ENCODE measurements at regions not wholly inside any gene's neighbourhood (a gene's known extent, or its start where the extent isn't known, plus 50 kb on each side); places are given as distances from the start of the nearest gene placed in this dataset.

- CTCF ChIA-PET (ENCODE audit: partially characterized antibody), result interaction anchor here (0.7 to 1.2 kb wide), 2 partner anchors 119 to 321 kb away, joined by 3 read pairs; no protein-coding TSS in a partner anchor
- H3K9ac ChIP-seq (replicated peaks in 1 of 4; ENCODE audit: extremely low read depth in 1 of 4, low read depth in 3 of 4, low read length in 3 of 4), result 0 out of 7 replicates have a peak overlapping the region, but pooled peaks of 1 of the 4 experiments have one; percentile 28
- H3K14ac ChIP-seq (ENCODE audit: insufficient read length), result no peak overlapping the region
- H3K4me1 ChIP-seq (replicated peaks in 1 of 4; ENCODE audit: control insufficient read depth in 3 of 4, insufficient read depth in 4 of 4, low read length in 3 of 4), result peaks cover 0 to 4% (median 0%) of the 10 kb centered on the region in 4 experiments; a peak in 3 of 7 replicates
- no peak for TF ChIP-seq CREB1 (IDR thresholded peaks at IDR 0.05)
- no peak for TF ChIP-seq EGR1 (IDR thresholded peaks at IDR 0.05; ENCODE audit: borderline replicate concordance, low read depth, low read length)
- no peak for TF ChIP-seq BCL11A (IDR thresholded peaks at IDR 0.05; ENCODE audit: low read depth in 2 of 2, low read length in 2 of 2)
- TF ChIP-seq ATF3 (IDR thresholded peaks at IDR 0.05; ENCODE audit: insufficient read depth, low read depth, low read length), result no peak
- TF ChIP-seq CEBPB (IDR thresholded peaks at IDR 0.05; ENCODE audit: low read depth, low read length), result no peak
- FAIRE-seq, result no peak
- no peak overlapping the region for H2AFZ ChIP-seq (ENCODE audit: low read length)
- POLR2A ChIA-PET (ENCODE audit: partially characterized antibody), result no interaction called here
- H2AK5ac ChIP-seq (ENCODE audit: low read depth, low read length), result no peak overlapping the region
- peaks cover 6% of the 10 kb centered on the region; the same call in 1 of the 2 replicates for H3K79me1 ChIP-seq (ENCODE audit: low read depth, low read length)
- no peak for DNase-seq (ENCODE audit: low read depth in 1 of 2, low spot score in 2 of 2)
- peaks cover 3% of the 10 kb centered on the region; the same call in 1 of the 2 replicates for H3K23me2 ChIP-seq (ENCODE audit: low read depth, low read length)
- no peak overlapping the region for H2BK15ac ChIP-seq (ENCODE audit: low read length)
- no peaks in the 10 kb centered on the region for H3K9me3 ChIP-seq (ENCODE audit: insufficient read depth in 2 of 2, low read depth in 1 of 2, low read length in 1 of 2)
- H2BK120ac ChIP-seq (replicated peaks; ENCODE audit: low read depth, low read length), result no peak overlapping the region
- no peak overlapping the region for H3K27ac ChIP-seq (ENCODE audit: low read depth, low read length)
- H3K79me2 ChIP-seq (ENCODE audit: control insufficient read depth in 1 of 2, insufficient read depth in 2 of 2, low read length in 2 of 2), result peaks cover 25 to 69% of the 10 kb centered on the region in 2 experiments
- H4K20me1 ChIP-seq (replicated peaks in 1 of 2; ENCODE audit: control insufficient read depth in 1 of 2, insufficient read depth in 2 of 2, low read length in 2 of 2), result peaks cover 7 to 9% of the 10 kb centered on the region in 2 experiments
- WGBS, 2 experiments (ENCODE audit: extremely low coverage in 1 of 2, insufficient coverage in 1 of 2, insufficient read length in 1 of 2, insufficient replicate concordance in 2 of 2, low coverage in 1 of 2, low lambda C conversion rate in 2 of 2, missing lambda C conversion rate in 1 of 2), result 90% methylated on average over 10 of the region's 10 CpGs; no CpG with 5 or more reads in 1 of the 2 experiments
- H4K8ac ChIP-seq (ENCODE audit: extremely low read depth, insufficient read depth, low read length), result no peak overlapping the region
- H4K5ac ChIP-seq (ENCODE audit: insufficient read length, low read depth, low read length), result no peak overlapping the region
- H3K4me2 ChIP-seq (ENCODE audit: insufficient read depth in 1 of 2, low read depth in 2 of 2, low read length in 2 of 2), result no peak overlapping the region
- no peak overlapping the region for H4K91ac ChIP-seq (replicated peaks; ENCODE audit: insufficient read length, low read length)
- no peaks in the 10 kb centered on the region for H3K27me3 ChIP-seq (replicated peaks in 1 of 4; ENCODE audit: control insufficient read depth in 3 of 4, extremely low read depth in 1 of 4, insufficient read depth in 3 of 4, low read length in 3 of 4)
- no peak overlapping the region for H3K4ac ChIP-seq (replicated peaks; ENCODE audit: insufficient read length, low read depth, low read length)
- H2BK5ac ChIP-seq (ENCODE audit: low read depth, low read length), result no peak overlapping the region
- no peak overlapping the region for H2BK12ac ChIP-seq (ENCODE audit: low read depth, low read length)
- H3K36me3 ChIP-seq (ENCODE audit: control insufficient read depth in 2 of 4, insufficient read depth in 4 of 4, low read length in 3 of 4), result peaks cover 0 to 9% (median 8%) of the 10 kb centered on the region in 4 experiments; a peak in 6 of 8 replicates
- H2BK20ac ChIP-seq (ENCODE audit: low read length), result no peak overlapping the region
- no peak overlapping the region for H3K56ac ChIP-seq (replicated peaks; ENCODE audit: insufficient read length, low read depth, low read length)
- H3K23ac ChIP-seq (ENCODE audit: insufficient read length), result no peak overlapping the region
- no peak overlapping the region for H3K18ac ChIP-seq (ENCODE audit: extremely low read depth, low read length)
- H3K4me3 ChIP-seq (ENCODE audit: extremely low read depth in 1 of 4, insufficient read depth in 2 of 4, low read depth in 3 of 4, low read length in 4 of 4), result no peak overlapping the region
Measured at GRCh38 chr22:25452116-25452700, 112.3 kb upstream of the GRK3 start.

Measured in H1 (cell line).